ENCODE measurements at regions not wholly inside any gene's neighbourhood (a gene's known extent, or its start where the extent isn't known, plus 50 kb on each side); places are given as distances from the start of the nearest gene placed in this dataset.

DNA sequence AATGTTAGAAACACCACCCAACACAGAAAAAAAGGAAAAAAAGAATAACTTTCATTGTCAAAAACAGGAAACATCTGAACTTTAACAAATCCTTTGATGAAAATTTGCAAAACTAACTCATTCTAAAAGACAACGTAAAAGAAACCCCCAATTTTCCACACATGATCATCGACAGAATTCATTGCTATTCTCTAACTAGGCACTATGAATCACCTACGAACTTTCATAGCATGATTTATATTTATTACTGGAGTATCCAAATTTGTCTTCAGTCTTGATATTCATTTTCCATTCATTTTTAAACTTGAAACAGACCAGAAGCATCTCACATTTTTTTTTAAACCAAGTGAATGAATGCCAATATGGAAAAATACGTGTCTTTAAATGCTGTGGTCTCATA, 514.6 kb downstream of the TLE4 start (continued):
- TF ChIP-seq PHF8 (conservative IDR thresholded peaks at IDR 0.05; ENCODE audit: low read depth, low read length): no peak
- TF ChIP-seq RAD21 (IDR thresholded peaks at IDR 0.05 in 1 of 2, conservative IDR thresholded peaks at IDR 0.05 in 1 of 2; ENCODE audit: low read depth in 2 of 2, low read length in 2 of 2): no peak
- TF ChIP-seq, protein P1, sequence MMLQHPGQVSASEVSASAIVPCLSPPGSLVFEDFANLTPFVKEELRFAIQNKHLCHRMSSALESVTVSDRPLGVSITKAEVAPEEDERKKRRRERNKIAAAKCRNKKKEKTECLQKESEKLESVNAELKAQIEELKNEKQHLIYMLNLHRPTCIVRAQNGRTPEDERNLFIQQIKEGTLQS (IDR thresholded peaks at IDR 0.05; ENCODE audit: insufficient read depth, low read depth, low read length): no peak
